ENCODE measurements at regions not wholly inside any gene's neighbourhood (a gene's known extent, or its start where the extent isn't known, plus 50 kb on each side); places are given as distances from the start of the nearest gene placed in this dataset.

- TF ChIP-seq, protein P1, sequence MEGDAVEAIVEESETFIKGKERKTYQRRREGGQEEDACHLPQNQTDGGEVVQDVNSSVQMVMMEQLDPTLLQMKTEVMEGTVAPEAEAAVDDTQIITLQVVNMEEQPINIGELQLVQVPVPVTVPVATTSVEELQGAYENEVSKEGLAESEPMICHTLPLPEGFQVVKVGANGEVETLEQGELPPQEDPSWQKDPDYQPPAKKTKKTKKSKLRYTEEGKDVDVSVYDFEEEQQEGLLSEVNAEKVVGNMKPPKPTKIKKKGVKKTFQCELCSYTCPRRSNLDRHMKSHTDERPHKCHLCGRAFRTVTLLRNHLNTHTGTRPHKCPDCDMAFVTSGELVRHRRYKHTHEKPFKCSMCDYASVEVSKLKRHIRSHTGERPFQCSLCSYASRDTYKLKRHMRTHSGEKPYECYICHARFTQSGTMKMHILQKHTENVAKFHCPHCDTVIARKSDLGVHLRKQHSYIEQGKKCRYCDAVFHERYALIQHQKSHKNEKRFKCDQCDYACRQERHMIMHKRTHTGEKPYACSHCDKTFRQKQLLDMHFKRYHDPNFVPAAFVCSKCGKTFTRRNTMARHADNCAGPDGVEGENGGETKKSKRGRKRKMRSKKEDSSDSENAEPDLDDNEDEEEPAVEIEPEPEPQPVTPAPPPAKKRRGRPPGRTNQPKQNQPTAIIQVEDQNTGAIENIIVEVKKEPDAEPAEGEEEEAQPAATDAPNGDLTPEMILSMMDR (IDR thresholded peaks at IDR 0.05): no peak
- TF ChIP-seq POLR2A (IDR thresholded peaks at IDR 0.05) (no peak), POLR2AphosphoS5 (IDR thresholded peaks at IDR 0.05) (no peak)
These were observed 53.2 kb upstream of the SMNDC1 start for GRCh38 chr10:110357871-110358270.

Measured in gastroesophageal sphincter (tissue), 3 donors.